Erythroblast (primary cell): ENCODE measurements at regions not wholly inside any gene's neighbourhood (a gene's known extent, or its start where the extent isn't known, plus 50 kb on each side); places are given as distances from the start of the nearest gene placed in this dataset.

Experiments used
- GATA1 ChIP-seq: IDR thresholded peaks from 2 replicates; pipeline ENCODE4 v1.6.1; 2011; ENCODE audit warnings: low read depth, mild to moderate bottlenecking, control low read depth, low read length, moderate library complexity
- POLR2A ChIP-seq: IDR thresholded peaks from 2 replicates; pipeline ENCODE4 v1.6.1; 2011; ENCODE audit warnings: mild to moderate bottlenecking, low read length

DNA sequence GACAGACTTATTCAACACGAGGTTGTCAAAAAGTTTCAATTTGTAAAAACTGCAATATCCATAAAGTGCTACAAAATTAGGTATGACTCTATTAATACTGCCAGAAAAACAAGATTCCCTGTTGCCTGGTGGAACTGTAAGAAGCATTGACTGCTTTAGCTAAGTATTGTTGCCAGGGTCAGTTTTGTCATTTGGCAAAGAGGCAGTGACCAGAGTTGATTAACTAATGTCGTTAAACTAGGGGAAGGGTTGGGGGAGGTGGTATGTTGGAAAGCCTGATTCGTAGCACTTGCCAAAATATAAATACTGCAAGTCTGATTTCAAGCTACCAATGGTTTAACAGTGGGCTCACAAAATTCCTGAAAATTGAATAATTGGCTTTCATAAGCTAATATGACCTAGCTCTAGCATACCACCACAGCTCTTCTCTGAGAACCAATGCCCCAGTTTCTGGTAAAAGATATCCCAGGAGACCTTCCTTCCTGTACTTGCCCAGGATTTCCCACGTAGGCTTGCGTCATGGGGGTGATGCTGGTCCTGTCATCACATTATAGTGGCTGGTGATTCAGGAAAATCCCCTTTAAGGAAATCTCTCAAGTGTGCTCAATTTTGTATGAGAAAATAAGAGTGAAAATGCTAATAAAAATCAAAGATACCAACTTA lies 266.4 kb upstream of the TBC1D5 start:
- TF ChIP-seq POLR2A (no peak), GATA1 (no peak)
